Ovary (tissue), 7 donors: ENCODE measurements at regions not wholly inside any gene's neighbourhood (a gene's known extent, or its start where the extent isn't known, plus 50 kb on each side); places are given as distances from the start of the nearest gene placed in this dataset.

Experiments used
- DNase-seq, 5 donors: peaks; one replicate each; pipeline ENCODE4 v3.0.0-alpha.2; 2019 to 2020
- H3K27ac ChIP-seq, 2 donors: fragments of 200-600 bp; one replicate each; pipeline versions ENCODE4 v1.5.1 to v1.8.0; 2019 to 2022
- H3K27me3 ChIP-seq: fragments of 200-600 bp; one replicate; pipeline ENCODE4 v1.8.0; 2022
- H3K36me3 ChIP-seq: fragments of 200-600 bp; sonication (generic); one replicate; pipeline ENCODE4 v1.5.1; 2019
- H3K4me1 ChIP-seq: one replicate; pipeline ENCODE4 v1.8.1; 2013; ENCODE audit warnings: mild to moderate bottlenecking, moderate library complexity; ENCODE audit not compliant: insufficient read depth
- H3K4me3 ChIP-seq: fragments of 200-600 bp; sonication (generic); one replicate; pipeline ENCODE4 v1.5.1; 2017
- H3K9me3 ChIP-seq, 2 donors: fragments of 200-600 bp in 1 of 2; sonication (generic) in 1 of 2; one replicate each; pipeline versions ENCODE4 v1.5.1 to v1.8.1; 2013 to 2019; ENCODE audit warnings: mild to moderate bottlenecking in 1 of 2, moderate library complexity in 1 of 2
- CTCF ChIP-seq, 3 donors: fragments of 450-650 bp in 2 of 3; fragments of 200-600 bp in 1 of 3; IDR thresholded peaks; one replicate each; pipeline versions ENCODE4 v1.5.1 to v1.8.0; 2016 to 2022; ENCODE audit warnings: antibody characterized with exemption in 3 of 3, mild to moderate bottlenecking in 1 of 3
- EP300 ChIP-seq: sonication (generic); formaldehyde crosslinking; IDR thresholded peaks from one replicate; pipeline ENCODE4 v1.6.1; 2017; ENCODE audit warnings: antibody characterized with exemption
- POLR2A ChIP-seq: fragments of 450-650 bp; IDR thresholded peaks from one replicate; pipeline ENCODE4 v1.6.1; 2017; ENCODE audit warnings: antibody characterized with exemption, mild to moderate bottlenecking, moderate library complexity
- WGBS, 3 donors: extraction: QIAGEN DNeasy Blood & Tissue Kit in 1 of 3; methylation state at CpG; one replicate each; pipeline versions ENCODE4 v1.1.5 to v1.1.7; 2013 to 2017; 5-methylcytosine and 5-hydroxymethylcytosine counted together
- intact Hi-C, 4 donors: fragments of 100-400 bp; cut with DNase I; formaldehyde crosslinking; loops; one replicate each; pipeline versions ENCODE4 v1.11.0 to v1.15.1; 2022 to 2023
- donor health status: DM: no; HTN: no; CAD: no; lungs with moderate emphysema.
- donor health status: DM: no; HTN: no; CAD: no.
- donor health status: Bipolar disorder and iron deficiency.
- donor health status: DM: no; HTN: no; CAD: no.
- donor health status: DM: yes; HTN: yes; CAD: no.

DNA sequence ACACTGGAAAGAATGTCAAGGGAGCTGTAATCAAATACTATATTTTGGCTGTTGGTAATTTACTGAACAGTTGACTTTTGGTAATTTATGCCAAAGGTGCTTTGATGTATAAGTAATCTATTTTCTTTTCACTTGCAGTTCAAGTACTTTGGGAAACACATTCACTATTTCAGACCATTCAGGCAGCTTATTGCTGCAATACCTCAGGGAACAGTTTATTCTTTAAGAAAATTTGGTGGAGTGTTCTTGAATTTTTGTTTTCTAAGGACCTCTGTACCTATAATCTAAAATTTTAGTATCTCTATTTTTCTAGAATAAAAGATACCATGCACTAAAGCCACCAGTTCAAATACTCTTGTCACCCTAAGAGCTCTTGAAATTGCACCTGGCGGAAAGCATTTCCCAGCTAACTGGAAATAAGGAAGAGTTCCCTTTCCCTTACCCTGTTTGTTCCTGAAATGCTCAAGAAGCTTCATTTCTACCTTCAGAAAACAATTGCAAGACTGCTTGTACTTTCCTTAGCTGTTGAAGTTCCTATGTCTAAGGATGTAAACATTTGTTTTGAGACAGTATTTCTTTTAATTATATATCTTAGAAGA, 633.5 kb upstream of the FAT1 start:
- TF ChIP-seq CTCF (IDR thresholded peaks at IDR 0.05) (no peak), EP300 (no peak), POLR2A (no peak)
- WGBS, 3 donors, result 90 to 98% (median 95%) methylated on average over 1 of the region's 1 CpG
- Histone ChIP-seq H3K9me3 (no peaks in the 10 kb centered on the region), H3K4me3 (no peak overlapping the region), H3K27me3 (no peaks in the 10 kb centered on the region), H3K4me1 (no peaks in the 10 kb centered on the region), H3K36me3 (no peaks in the 10 kb centered on the region), H3K27ac (no peak overlapping the region)
- no peak for DNase-seq
- intact Hi-C loops, result no loop called here

- H3K4me3 ChIP-seq, result no peak overlapping the region
- no peak overlapping the region for H3K27ac ChIP-seq
- DNase-seq, result no peak
- H3K4me1 ChIP-seq, result no peaks in the 10 kb centered on the region
- H3K9me3 ChIP-seq, result no peaks in the 10 kb centered on the region
- H3K36me3 ChIP-seq, result no peaks in the 10 kb centered on the region
- H3K27me3 ChIP-seq, result no peaks in the 10 kb centered on the region
- intact Hi-C loops, result no loop called here
- 63 to 80% (median 65%) methylated on average over 4 of the region's 4 CpGs for WGBS, 3 donors
- TF ChIP-seq CTCF (IDR thresholded peaks at IDR 0.05) (no peak), EP300 (no peak), POLR2A (no peak)
Observed at GRCh38 chr4:187357821-187358220, 634.2 kb upstream of the FAT1 start.

DNA sequence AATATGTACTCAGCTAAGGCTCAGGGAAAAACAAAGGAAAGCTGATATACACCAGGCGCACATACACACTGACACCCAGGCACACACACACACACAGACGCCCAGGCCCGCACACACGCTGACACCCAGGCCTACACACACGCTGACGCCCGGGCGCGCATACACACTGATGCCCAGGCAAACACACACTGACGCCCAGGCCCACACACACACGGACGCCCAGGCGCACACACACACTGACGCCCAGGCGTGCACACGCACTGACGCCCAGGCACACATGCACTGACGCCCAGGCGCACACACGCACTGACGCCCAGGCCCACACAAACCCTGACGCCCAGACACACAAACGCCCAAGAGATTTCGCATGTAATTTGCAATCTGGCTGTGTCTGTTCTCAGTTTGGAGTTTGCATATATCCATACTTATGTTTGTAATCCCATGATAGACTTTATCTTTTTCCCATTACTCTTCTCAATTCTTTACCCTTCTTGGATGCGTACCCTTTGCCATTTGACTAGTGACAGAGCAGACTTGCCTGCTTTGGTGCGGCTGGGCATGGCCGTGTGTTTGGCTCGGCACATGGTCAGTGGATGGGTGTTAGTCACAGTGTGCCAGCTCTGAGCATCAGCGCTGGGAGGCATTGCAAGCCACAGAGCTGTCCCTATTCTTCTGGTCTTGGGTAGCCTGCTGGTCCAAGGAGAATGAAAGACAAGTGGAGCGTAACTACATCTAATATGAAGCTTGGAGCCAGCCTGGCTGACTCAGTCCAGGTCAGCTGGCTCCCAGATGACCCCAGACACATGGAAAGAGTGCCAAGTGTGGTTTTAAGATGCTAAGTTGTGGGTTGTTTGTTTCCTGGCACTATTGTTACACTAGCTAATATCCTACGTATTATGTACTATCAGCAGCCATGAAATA, 632.4 kb upstream of the ZFP42 start:
- Histone ChIP-seq H3K4me1 (no peaks in the 10 kb centered on the region), H3K27me3 (no peaks in the 10 kb centered on the region), H3K36me3 (no peaks in the 10 kb centered on the region), H3K27ac (no peak overlapping the region), H3K4me3 (no peak overlapping the region), H3K9me3 (no peaks in the 10 kb centered on the region)
- 87 to 95% (median 95%) methylated on average over 31 of the region's 31 CpGs for WGBS, 3 donors
- TF ChIP-seq POLR2A (no peak), EP300 (no peak), CTCF (IDR thresholded peaks at IDR 0.05) (no peak)
- intact Hi-C loops, result no loop called here
- no peak for DNase-seq

DNA sequence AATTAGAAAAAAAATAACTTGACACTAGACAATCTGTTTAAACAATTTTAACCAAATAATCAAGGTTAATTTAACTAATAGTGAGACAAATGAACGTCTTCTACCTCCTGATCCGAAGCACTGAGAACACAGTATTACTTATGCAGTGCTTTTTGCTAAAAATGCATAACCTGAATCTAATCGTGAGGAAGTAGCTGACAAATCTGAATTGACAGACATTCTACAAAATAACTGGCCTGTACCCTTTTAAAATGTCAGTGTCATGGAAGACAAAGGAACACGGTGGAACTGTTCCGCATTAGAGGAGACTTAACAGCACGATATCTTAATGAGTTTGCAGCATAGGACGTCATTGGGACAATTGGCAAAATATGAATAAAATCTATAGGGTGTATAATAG, 631.2 kb upstream of the ZFP42 start:
- no peaks in the 10 kb centered on the region for H3K9me3 ChIP-seq
- no peak overlapping the region for H3K27ac ChIP-seq
- DNase-seq, result no peak
- TF ChIP-seq CTCF (IDR thresholded peaks at IDR 0.05), result no peak
- TF ChIP-seq EP300, result no peak
- no peak for TF ChIP-seq POLR2A
- H3K4me1 ChIP-seq, result no peaks in the 10 kb centered on the region
- intact Hi-C loops, result no loop called here
- H3K27me3 ChIP-seq, result no peaks in the 10 kb centered on the region
- H3K36me3 ChIP-seq, result no peaks in the 10 kb centered on the region
- no peak overlapping the region for H3K4me3 ChIP-seq
- WGBS, 3 donors, result 87 to 93% (median 92%) methylated on average over 7 of the region's 7 CpGs
